ENCODE measurements at regions not wholly inside any gene's neighbourhood (a gene's known extent, or its start where the extent isn't known, plus 50 kb on each side); places are given as distances from the start of the nearest gene placed in this dataset.

- no peak for DNase-seq (ENCODE audit: low read depth in 2 of 2)
Observed at GRCh38 chr21:24225431-24225830, 1381.8 kb downstream of the MRPL39 start.

GRCh38 chr21:24224422-24224821 lies 1382.9 kb downstream of the MRPL39 start:
- no peak for DNase-seq (ENCODE audit: low read depth in 2 of 2)

GRCh38 chr21:24223624-24224023 lies 1383.7 kb downstream of the MRPL39 start:
- DNase-seq (ENCODE audit: low read depth in 2 of 2): no peak

- DNase-seq (ENCODE audit: low read depth in 2 of 2): no peak
Observed at GRCh38 chr21:24222676-24223075, 1384.6 kb downstream of the MRPL39 start.

GRCh38 chr21:24220446-24220845 lies 1386.8 kb downstream of the MRPL39 start:
- no peak for DNase-seq (ENCODE audit: low read depth in 2 of 2)

GRCh38 chr21:24217151-24217550 lies 1390.1 kb downstream of the MRPL39 start:
- DNase-seq (ENCODE audit: low read depth in 2 of 2): no peak

- no peak for DNase-seq (ENCODE audit: low read depth in 2 of 2)
Observed at GRCh38 chr21:24210130-24210529, 1397.2 kb downstream of the MRPL39 start.

- no peak for DNase-seq (ENCODE audit: low read depth in 2 of 2)
Observed at GRCh38 chr21:24208562-24209260, 1398.6 kb downstream of the MRPL39 start.

- no peak for DNase-seq (ENCODE audit: low read depth in 2 of 2)
Observed at GRCh38 chr21:24205319-24205718, 1402.0 kb downstream of the MRPL39 start.

- no peak for DNase-seq (ENCODE audit: low read depth in 2 of 2)
Observed at GRCh38 chr21:24204641-24205040, 1402.6 kb downstream of the MRPL39 start.

GRCh38 chr21:24200052-24200451 lies 1407.2 kb downstream of the MRPL39 start:
- no peak for DNase-seq (ENCODE audit: low read depth in 2 of 2)

GRCh38 chr21:24197923-24198322 lies 1409.4 kb downstream of the MRPL39 start:
- no peak for DNase-seq (ENCODE audit: low read depth in 2 of 2)

GRCh38 chr21:24197132-24197643 lies 1410.1 kb downstream of the MRPL39 start:
- DNase-seq (ENCODE audit: low read depth in 2 of 2): no peak

- no peak for DNase-seq (ENCODE audit: low read depth in 2 of 2)
Observed at GRCh38 chr21:24188506-24188905, 1418.8 kb downstream of the MRPL39 start.

GRCh38 chr21:24183077-24183476 lies 1424.2 kb downstream of the MRPL39 start:
- no peak for DNase-seq (ENCODE audit: low read depth in 2 of 2)

GRCh38 chr21:24179110-24179509 lies 1428.2 kb downstream of the MRPL39 start:
- DNase-seq (ENCODE audit: low read depth in 2 of 2): no peak

- DNase-seq (ENCODE audit: low read depth in 2 of 2): no peak
Observed at GRCh38 chr21:24175106-24175505, 1432.2 kb downstream of the MRPL39 start.

GRCh38 chr21:24171736-24172135 lies 1435.5 kb downstream of the MRPL39 start:
- DNase-seq (ENCODE audit: low read depth in 2 of 2): no peak

GRCh38 chr21:24163539-24163938 lies 1443.7 kb downstream of the MRPL39 start:
- no peak for DNase-seq (ENCODE audit: low read depth in 2 of 2)

GRCh38 chr21:24160528-24160927 lies 1446.8 kb downstream of the MRPL39 start:
- no peak for DNase-seq (ENCODE audit: low read depth in 2 of 2)

- DNase-seq (ENCODE audit: low read depth in 2 of 2): no peak
Observed at GRCh38 chr21:24153137-24153536, 1454.1 kb downstream of the MRPL39 start.

- no peak for DNase-seq (ENCODE audit: low read depth in 2 of 2)
Observed at GRCh38 chr21:24150753-24151152, 1456.5 kb downstream of the MRPL39 start.

GRCh38 chr21:24148461-24148860 lies 1458.8 kb downstream of the MRPL39 start:
- DNase-seq (ENCODE audit: low read depth in 2 of 2): no peak

GRCh38 chr21:24147674-24148073 lies 1459.6 kb downstream of the MRPL39 start:
- DNase-seq (ENCODE audit: low read depth in 2 of 2): no peak
